Heart right ventricle (tissue), 16 donors: ENCODE measurements at regions not wholly inside any gene's neighbourhood (a gene's known extent, or its start where the extent isn't known, plus 50 kb on each side); places are given as distances from the start of the nearest gene placed in this dataset.
"Not testable (repeated sequence)": the region's sequence is repeated elsewhere in the genome, so short reads cannot be mapped to it uniquely, and the experiment has no call there.

ENCODE experiments used
- ATAC-seq, 8 donors: fragments of 200-7000 bp; cut with Tn5 transposase; one replicate each; pipeline ENCODE4 v1.9.1; 2020; ENCODE audit warnings: mild to moderate bottlenecking in 8 of 8, moderate library complexity in 8 of 8, moderate number of reproducible peaks in 1 of 8
- DNase-seq, 2 donors: peaks; one replicate each; pipeline ENCODE4 v3.0.0-alpha.2; 2020
- H3K27ac ChIP-seq, 10 donors: fragments of 200-600 bp; sonication (generic) in 2 of 10; one replicate each; pipeline versions ENCODE4 v1.5.0 to v1.8.0; 2020 to 2022; ENCODE audit warnings: mild to moderate bottlenecking in 3 of 10
- H3K27me3 ChIP-seq, 7 donors: fragments of 200-600 bp; one replicate each; pipeline ENCODE4 v1.8.0; 2021 to 2022; ENCODE audit warnings: mild to moderate bottlenecking in 2 of 7
- H3K36me3 ChIP-seq, 9 donors: fragments of 200-600 bp; sonication (generic) in 1 of 9; one replicate each; pipeline versions ENCODE4 v1.5.0 to v1.8.0; 2020 to 2022; ENCODE audit warnings: mild to moderate bottlenecking in 2 of 9
- H3K4me1 ChIP-seq, 9 donors: fragments of 200-600 bp; sonication (generic) in 1 of 9; one replicate each; pipeline versions ENCODE4 v1.5.0 to v1.8.0; 2020 to 2022; ENCODE audit warnings: mild to moderate bottlenecking in 4 of 9
- H3K4me3 ChIP-seq, 10 donors: fragments of 200-600 bp; sonication (generic) in 2 of 10; one replicate each; pipeline versions ENCODE4 v1.5.0 to v1.8.0; 2020 to 2022; ENCODE audit warnings: mild to moderate bottlenecking in 7 of 10, moderate library complexity in 2 of 10
- H3K9me3 ChIP-seq, 11 donors: fragments of 200-600 bp in 10 of 11; sonication (generic) in 2 of 11; one replicate each; pipeline versions ENCODE4 v1.5.0 to v1.8.0; 2013 to 2022; ENCODE audit warnings: mild to moderate bottlenecking in 2 of 11, control low read depth in 1 of 11, moderate library complexity in 1 of 11
- CTCF ChIP-seq, 9 donors: fragments of 200-600 bp; sonication (generic) in 2 of 9; IDR thresholded peaks; one replicate each; pipeline versions ENCODE4 v1.5.0 to v1.8.0; 2021 to 2022; ENCODE audit warnings: antibody characterized with exemption in 9 of 9, mild to moderate bottlenecking in 5 of 9, moderate library complexity in 1 of 9
- WGBS, 2 donors: extraction: QIAGEN DNeasy Blood & Tissue Kit; methylation state at CpG; one replicate each; pipeline ENCODE4 v1.1.7; 2013; ENCODE audit warnings: inconsistent platforms in 1 of 2; 5-methylcytosine and 5-hydroxymethylcytosine counted together
- intact Hi-C, 10 donors: fragments of 100-400 bp; cut with DNase I; formaldehyde crosslinking; loops; one replicate each; pipeline versions ENCODE4 v1.11.1 to v1.14.2; 2022
- donor health status: Arrhythmogenic right ventricular cardiomyopathy.
- donor health status: ischemic (EF 13 %, LVEDD 7.1; RV severe dilation, severe dysfunction).
- donor health status: healthy with polysubstance abuse.
- donor health status: DM: no; HTN: yes; CAD: no.
- donor health status: DM: no; HTN: no; CAD: no.
- donor health status: ischemic (EF 25% LVEDD 6.9; RV normal size, moderate dysfunction).
- donor health status: ischemic (EF 25% LVEDD 5.7; RV mildly dilated, moderate dysfunction).
- donor health status: healthy.
- donor health status: DM: yes; HTN: yes; CAD: no.
- donor health status: Ischemic cardiomyopathy.
- donor health status: ischemic (EF 35%, LVEDD 5.7; RV mildly dilated, moderate dysfunction).
- donor health status: nonischemic (EF 11% LVEDD 7.7; RV severe dilation, severe dysfunction).
- donor health status: DM: yes; HTN: yes; CAD: no.
- donor health status: PGD.
- donor health status: ischemic (EF 29% LVEDD 5.4; RV normal size, mild dysfunction).
- donor health status: nonischemic (EF 23%, LVEDD 6.1; RV moderate dilation, normal function).

GRCh38 chr2:242043538-242044312, 174.2 kb downstream of the RTP5 start:
- Histone ChIP-seq H3K27ac (no peak overlapping the region), H3K4me3 (no peak overlapping the region), H3K4me1 (no peaks in the 10 kb centered on the region), H3K27me3 (peaks cover 0 to 68% (median 27%) of the 10 kb centered on the region in 7 donors), H3K36me3 (no peaks in the 10 kb centered on the region), H3K9me3 (no peaks in the 10 kb centered on the region)
- ATAC-seq (no peak), DNase-seq (no peak)
- no peak for TF ChIP-seq CTCF (IDR thresholded peaks at IDR 0.05)
- WGBS, 2 donors, result 72 to 74% methylated on average over 13 of the region's 13 CpGs
- intact Hi-C loops, result no loop called here

- Histone ChIP-seq H3K27ac (no peak overlapping the region), H3K4me3 (no peak overlapping the region), H3K36me3 (no peaks in the 10 kb centered on the region), H3K4me1 (no peaks in the 10 kb centered on the region), H3K9me3 (peaks cover 0 to under 1% (median 0%) of the 10 kb centered on the region in 11 donors), H3K27me3 (peaks cover 0 to 64% (median 27%) of the 10 kb centered on the region in 7 donors)
- no peak for TF ChIP-seq CTCF (IDR thresholded peaks at IDR 0.05)
- peak in 1 of 8 donors; percentile 47 for ATAC-seq
- no peak for DNase-seq
- intact Hi-C loops, result no loop called here
- WGBS, 2 donors, result 73 to 86% methylated on average over 4 of the region's 4 CpGs
Measured at GRCh38 chr2:242044313-242044590, 174.7 kb downstream of the RTP5 start.

GRCh38 chr2:242045596-242046144, 176.1 kb downstream of the RTP5 start:
- intact Hi-C loops, result not testable (repeated sequence)
- WGBS, 2 donors, result 95% methylated on average over 25 of the region's 25 CpGs

GRCh38 chr2:242046206-242046826, 176.8 kb downstream of the RTP5 start:
- WGBS, 2 donors, result 66 to 73% methylated on average over 28 to 38 of the region's 38 CpGs
- Histone ChIP-seq H3K4me1 (no peaks in the 10 kb centered on the region), H3K4me3 (no peak overlapping the region), H3K36me3 (no peaks in the 10 kb centered on the region), H3K27ac (no peak overlapping the region), H3K27me3 (peaks cover 0 to 50% (median 19%) of the 10 kb centered on the region in 7 donors), H3K9me3 (peaks cover 0 to 5% (median 0%) of the 10 kb centered on the region in 11 donors)
- no peak for ATAC-seq
- intact Hi-C loops, result no loop called here
- TF ChIP-seq CTCF (IDR thresholded peaks at IDR 0.05), result no peak
- no peak for DNase-seq

More at GRCh38 chr2:242045596-242046144, 176.1 kb downstream of the RTP5 start:
- H3K27me3 ChIP-seq, result peaks cover 0 to 56% (median 19%) of the 10 kb centered on the region in 7 donors
- DNase-seq, H3K4me1 ChIP-seq, ATAC-seq, H3K4me3 ChIP-seq, H3K27ac ChIP-seq, H3K36me3 ChIP-seq, H3K9me3 ChIP-seq: not testable (repeated sequence)
